ENCODE measurements at regions not wholly inside any gene's neighbourhood (a gene's known extent, or its start where the extent isn't known, plus 50 kb on each side); places are given as distances from the start of the nearest gene placed in this dataset.

- TF ChIP-seq LRRFIP1 (CRISPR knock-in tag; conservative IDR thresholded peaks at IDR 0.05) (no peak), ZBTB3 (CRISPR knock-in tag; IDR thresholded peaks at IDR 0.05; ENCODE audit: borderline replicate concordance, low read depth) (no peak), ZNF558 (CRISPR knock-in tag; IDR thresholded peaks at IDR 0.05; ENCODE audit: borderline replicate concordance) (no peak)
Observed at GRCh38 chr11:134628426-134628825, 216.4 kb upstream of the B3GAT1 start (continued).

- in situ Hi-C loops (cut with HindIII; ENCODE audit: extremely low pct_ligation_motif_present, low pct_unique_long_range_greater_than_20kb) = no loop called here
- 20% methylated on average over 1 of the region's 4 CpGs for WGBS (ENCODE audit: low lambda C conversion rate)
- POLR2A ChIA-PET = no interaction called here
- Histone ChIP-seq H3K79me2 (ENCODE audit: insufficient read depth, low read length) (no peaks in the 10 kb centered on the region), H3K4me2 (ENCODE audit: low read depth, low read length) (no peak overlapping the region), H3K36me3 (replicated peaks in 1 of 2; ENCODE audit: control insufficient read depth in 1 of 2, insufficient read depth in 2 of 2, low read length in 2 of 2) (no peaks in the 10 kb centered on the region), H3K9ac (ENCODE audit: insufficient read depth, low read depth, low read length) (no peak overlapping the region), H3K9me3 (ENCODE audit: low read length) (no peaks in the 10 kb centered on the region), H3K4me3 (replicated peaks in 1 of 3; ENCODE audit: insufficient read depth in 1 of 3, low read depth in 2 of 3, low read length in 3 of 3) (no peak overlapping the region), H3K27ac (ENCODE audit: extremely low read length, insufficient read depth, low read length) (no peak overlapping the region), H3K27me3 (ENCODE audit: control insufficient read depth in 1 of 2, insufficient read depth in 2 of 2, low read length in 2 of 2) (peaks cover 4 to 8% of the 10 kb centered on the region in 2 experiments; a peak in 3 of 5 replicates), H4K20me1 (ENCODE audit: insufficient read depth, low read length) (0 out of 2 replicates have a peak, but pooled peaks cover 2% of the 10 kb centered on the region), H2AFZ (ENCODE audit: low read length) (no peak overlapping the region), H3K4me1 (ENCODE audit: insufficient read depth, low read length) (no peaks in the 10 kb centered on the region)
- CTCF ChIA-PET (ENCODE audit: low intra/inter-chr PET ratio, low total read pairs) = no interaction called here
- no peak for ATAC-seq
- no peak for FAIRE-seq
- no peak for DNase-seq (ENCODE audit: low spot score)
- BruUV-seq (replicated peaks) = no TSS peak
- intact Hi-C loops (cut with micrococcal nuclease; ENCODE audit: unreplicated experiment) = no loop called here
- TF ChIP-seq ZNF407 (CRISPR knock-in tag; IDR thresholded peaks at IDR 0.05; ENCODE audit: not compliant biosample characterization) = no peak
- TF ChIP-seq ZNF446 (CRISPR knock-in tag; IDR thresholded peaks at IDR 0.05) = no peak
- TF ChIP-seq XBP1 (CRISPR knock-in tag; IDR thresholded peaks at IDR 0.05) = no peak
- no peak for TF ChIP-seq GZF1 (CRISPR knock-in tag; IDR thresholded peaks at IDR 0.05)
- TF ChIP-seq ZFP90 (CRISPR knock-in tag; IDR thresholded peaks at IDR 0.05; ENCODE audit: borderline replicate concordance) = no peak
- no peak for TF ChIP-seq ZNF670 (CRISPR knock-in tag; IDR thresholded peaks at IDR 0.05; ENCODE audit: borderline replicate concordance)
- no peak for TF ChIP-seq SMARCC2 (IDR thresholded peaks at IDR 0.05)
- no peak for TF ChIP-seq ZNF496 (CRISPR knock-in tag; IDR thresholded peaks at IDR 0.05; ENCODE audit: insufficient replicate concordance)
- TF ChIP-seq ZBTB7B (CRISPR knock-in tag; IDR thresholded peaks at IDR 0.05) = no peak
Observed at GRCh38 chr11:134626032-134626431, 214.0 kb upstream of the B3GAT1 start.
